GM12864 (cell line): ENCODE measurements at regions not wholly inside any gene's neighbourhood (a gene's known extent, or its start where the extent isn't known, plus 50 kb on each side); places are given as distances from the start of the nearest gene placed in this dataset.

Experiments
- DNase-seq: peaks from one replicate; pipeline ENCODE4 v3.0.0-alpha.2; 2011; ENCODE audit warnings: low read depth
- H3K4me3 ChIP-seq: 2 replicates; pipeline ENCODE4 v1.5.1; 2011; ENCODE audit warnings: mild to moderate bottlenecking, low read depth, low read length, control low read depth
- TF ChIP-seq, protein P1 (sequence below): IDR thresholded peaks from 2 replicates; pipeline ENCODE4 v1.5.1; 2011; ENCODE audit warnings: low read depth, mild to moderate bottlenecking, moderate library complexity, low read length, control low read depth, inconsistent platforms; ENCODE audit errors: missing control alignments

DNA sequence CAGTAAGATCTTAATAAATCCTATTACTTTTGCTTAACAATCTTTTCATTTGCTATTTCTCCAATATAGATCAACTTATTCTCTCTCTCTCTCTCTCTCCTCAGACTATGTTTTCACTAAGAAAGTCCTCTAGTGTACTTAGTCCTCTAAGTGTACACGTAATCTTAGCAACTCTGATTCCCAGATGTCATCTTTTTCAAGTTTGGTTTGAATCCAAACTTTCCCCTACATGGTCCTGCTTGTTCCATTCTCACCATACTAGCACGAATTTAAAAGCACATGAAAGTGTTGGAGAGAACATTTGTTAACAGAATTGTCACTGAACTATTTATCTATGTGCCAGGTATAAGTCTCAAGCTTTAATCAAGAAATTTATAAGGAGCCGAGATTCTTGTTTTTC is 202.9 kb downstream of the SPRY2 start:
- H3K4me3 ChIP-seq: no peak overlapping the region
- no peak for DNase-seq
- TF ChIP-seq, protein P1, sequence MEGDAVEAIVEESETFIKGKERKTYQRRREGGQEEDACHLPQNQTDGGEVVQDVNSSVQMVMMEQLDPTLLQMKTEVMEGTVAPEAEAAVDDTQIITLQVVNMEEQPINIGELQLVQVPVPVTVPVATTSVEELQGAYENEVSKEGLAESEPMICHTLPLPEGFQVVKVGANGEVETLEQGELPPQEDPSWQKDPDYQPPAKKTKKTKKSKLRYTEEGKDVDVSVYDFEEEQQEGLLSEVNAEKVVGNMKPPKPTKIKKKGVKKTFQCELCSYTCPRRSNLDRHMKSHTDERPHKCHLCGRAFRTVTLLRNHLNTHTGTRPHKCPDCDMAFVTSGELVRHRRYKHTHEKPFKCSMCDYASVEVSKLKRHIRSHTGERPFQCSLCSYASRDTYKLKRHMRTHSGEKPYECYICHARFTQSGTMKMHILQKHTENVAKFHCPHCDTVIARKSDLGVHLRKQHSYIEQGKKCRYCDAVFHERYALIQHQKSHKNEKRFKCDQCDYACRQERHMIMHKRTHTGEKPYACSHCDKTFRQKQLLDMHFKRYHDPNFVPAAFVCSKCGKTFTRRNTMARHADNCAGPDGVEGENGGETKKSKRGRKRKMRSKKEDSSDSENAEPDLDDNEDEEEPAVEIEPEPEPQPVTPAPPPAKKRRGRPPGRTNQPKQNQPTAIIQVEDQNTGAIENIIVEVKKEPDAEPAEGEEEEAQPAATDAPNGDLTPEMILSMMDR: no peak

DNA sequence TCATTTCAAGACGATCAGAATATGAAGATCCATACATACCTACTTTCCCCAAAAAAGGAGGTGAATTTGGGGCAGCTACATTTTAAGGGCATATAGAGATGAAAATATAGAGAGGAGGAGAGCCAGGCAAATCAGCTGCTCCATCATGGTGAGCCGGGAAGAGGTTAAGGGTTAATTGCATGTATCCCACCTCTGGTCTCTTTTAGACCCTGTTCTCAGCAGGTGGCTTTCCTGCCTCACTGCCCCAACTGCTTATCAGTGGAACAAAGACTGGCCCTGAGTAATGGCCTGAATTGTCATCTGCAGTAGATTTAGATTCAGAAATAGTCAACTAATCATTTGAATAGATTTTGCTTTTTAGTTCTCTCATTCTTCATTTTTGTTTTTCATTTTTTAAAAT is 206.6 kb downstream of the SPRY2 start:
- DNase-seq: no peak
- H3K4me3 ChIP-seq: no peak overlapping the region
- TF ChIP-seq, protein P1: no peak

DNA sequence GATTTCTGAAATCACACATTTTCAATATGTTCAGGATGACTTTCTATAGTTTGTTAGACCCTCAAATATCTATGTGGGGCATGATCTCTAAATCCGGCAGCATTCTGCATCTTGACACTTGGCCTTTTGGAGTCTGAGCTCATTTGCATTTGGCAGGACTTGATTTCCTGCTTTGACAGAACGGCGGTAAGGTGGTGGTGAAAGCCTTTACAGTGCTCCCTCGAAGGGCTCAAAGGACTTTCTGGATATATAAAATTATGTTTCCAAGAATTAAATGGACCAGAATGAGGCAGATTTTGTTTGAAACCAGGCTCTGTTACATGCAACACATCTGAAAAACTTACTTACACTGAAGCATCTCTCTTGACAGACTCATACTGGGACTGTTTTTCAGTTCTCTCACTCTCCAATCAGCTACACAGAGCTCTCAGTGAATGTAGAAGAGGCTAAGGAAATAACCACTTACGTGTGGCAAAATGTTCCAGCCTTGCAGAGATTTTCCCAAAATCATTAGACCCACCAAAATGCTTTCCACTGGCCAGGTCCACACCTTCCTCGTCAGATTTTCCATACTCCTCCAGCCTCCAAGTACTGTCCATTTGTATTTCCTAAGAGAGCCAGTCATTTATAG is 207.2 kb downstream of the SPRY2 start:
- TF ChIP-seq, protein P1: no peak
- no peak for DNase-seq
- H3K4me3 ChIP-seq: no peak overlapping the region

DNA sequence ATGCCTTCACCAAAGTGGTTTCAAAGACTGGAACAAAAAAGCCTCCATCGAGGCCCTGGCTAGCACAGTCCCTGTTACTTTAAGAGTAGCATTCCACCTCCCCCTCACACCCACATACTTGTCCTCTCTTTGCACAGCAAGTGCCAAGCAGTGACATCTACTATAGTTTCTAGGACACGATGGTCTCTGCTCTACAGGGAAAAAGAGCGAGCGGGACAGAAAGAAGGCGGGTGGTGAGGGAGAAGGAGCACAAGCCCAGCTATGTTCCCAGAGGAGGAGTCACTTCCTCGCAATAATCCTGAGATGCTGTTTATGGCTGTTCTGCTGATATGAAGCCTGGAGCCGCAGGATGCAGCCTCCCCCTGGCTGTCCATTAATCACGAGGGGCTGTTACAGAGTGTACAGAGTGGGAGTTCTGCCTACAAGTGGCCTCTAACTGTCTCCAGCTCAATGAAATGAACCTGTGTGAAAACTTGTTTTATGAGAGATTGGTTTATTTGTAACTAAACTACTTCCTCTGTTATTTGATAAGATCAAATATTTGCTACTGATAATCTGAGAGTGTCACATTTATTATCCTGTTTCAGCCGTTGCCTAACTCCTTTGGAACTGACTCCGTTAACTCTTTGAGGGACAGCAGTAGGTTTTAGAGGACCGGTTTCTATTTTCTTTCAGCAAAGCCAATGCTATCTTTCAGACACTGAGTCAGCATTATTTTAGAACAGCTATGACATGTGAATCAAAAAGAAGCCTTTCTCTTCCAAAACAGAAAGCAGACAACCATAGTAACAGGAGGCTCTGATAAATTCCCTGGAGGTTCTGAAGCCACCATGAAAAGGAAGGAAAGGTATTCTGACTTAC is 208.0 kb downstream of the SPRY2 start:
- no peak overlapping the region for H3K4me3 ChIP-seq
- DNase-seq: no peak
- TF ChIP-seq, protein P1: no peak

DNA sequence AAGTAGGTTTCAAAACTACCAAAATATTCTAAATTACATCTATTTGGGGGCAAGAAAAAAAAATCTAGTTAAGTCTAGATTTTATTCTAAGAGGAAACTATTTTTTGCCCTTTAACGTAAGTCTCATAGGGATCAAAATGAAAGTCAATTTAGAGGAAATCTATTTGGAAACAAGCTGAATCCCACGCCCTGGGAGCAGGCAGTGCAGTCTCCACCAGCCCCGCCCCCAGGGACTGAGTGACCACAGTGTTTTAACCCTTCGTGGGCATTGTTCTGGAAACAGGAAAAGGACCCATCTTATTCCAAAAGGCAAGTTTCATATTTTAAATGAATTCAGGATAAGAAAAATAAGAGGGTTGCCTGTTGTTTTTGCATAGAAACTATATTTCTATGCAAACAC is 209.7 kb downstream of the SPRY2 start:
- TF ChIP-seq, protein P1: no peak
- no peak overlapping the region for H3K4me3 ChIP-seq
- no peak for DNase-seq

DNA sequence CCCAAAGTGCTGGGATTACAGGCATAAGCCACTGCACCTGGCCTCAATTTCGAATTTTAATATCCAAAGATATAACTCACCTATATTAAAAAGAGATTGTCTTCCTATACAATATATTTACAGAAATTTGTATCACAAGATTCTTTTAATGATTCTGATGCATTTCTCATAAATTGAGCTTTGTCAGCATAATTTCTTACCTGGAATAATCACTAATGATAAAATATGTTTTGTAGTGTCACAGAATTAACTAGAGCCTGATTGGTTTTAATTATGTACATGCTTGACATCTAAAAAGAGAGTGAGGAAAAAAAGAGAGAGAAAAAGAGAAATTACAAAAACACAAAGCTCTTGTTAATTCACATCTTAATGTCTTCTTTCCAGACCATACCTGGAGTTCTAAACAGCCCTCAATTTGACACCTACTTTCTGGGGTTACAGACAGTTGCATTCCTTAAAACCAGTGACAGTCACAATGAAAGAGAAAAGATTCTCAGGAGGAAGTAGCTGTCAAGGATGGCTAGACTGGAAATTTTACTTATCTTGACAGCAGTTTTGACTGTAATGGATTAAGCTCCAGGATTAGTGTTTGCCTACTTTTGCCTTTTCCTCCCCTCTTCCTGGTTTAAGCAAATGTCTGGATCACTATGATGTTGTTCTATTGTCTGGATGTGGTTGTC is 214.4 kb downstream of the SPRY2 start:
- TF ChIP-seq, protein P1: no peak
- no peak for DNase-seq
- H3K4me3 ChIP-seq: no peak overlapping the region
